Right lobe of liver (tissue), 6 donors: ENCODE measurements at regions not wholly inside any gene's neighbourhood (a gene's known extent, or its start where the extent isn't known, plus 50 kb on each side); places are given as distances from the start of the nearest gene placed in this dataset.

Experiments used
- ATAC-seq, 4 donors: fragments of 200-7000 bp; cut with Tn5 transposase; one replicate each; pipeline ENCODE4 v1.9.1; 2020; ENCODE audit warnings: mild to moderate bottlenecking in 4 of 4, moderate library complexity in 4 of 4
- DNase-seq, 3 donors: peaks; one replicate each; pipeline ENCODE4 v3.0.0-alpha.2; 2020
- H3K27ac ChIP-seq, 3 donors: fragments of 200-600 bp; one replicate each; pipeline ENCODE4 v1.8.0; 2022
- H3K27me3 ChIP-seq, 2 donors: fragments of 200-600 bp; one replicate each; pipeline ENCODE4 v1.8.0; 2022
- H3K36me3 ChIP-seq, 4 donors: fragments of 200-600 bp; sonication (generic) in 1 of 4; one replicate each; pipeline versions ENCODE4 v1.5.1 to v1.8.0; 2017 to 2022; ENCODE audit warnings: control low read depth in 1 of 4
- H3K4me1 ChIP-seq, 4 donors: fragments of 200-600 bp; sonication (generic) in 1 of 4; one replicate each; pipeline versions ENCODE4 v1.5.1 to v1.8.0; 2017 to 2022; ENCODE audit warnings: control low read depth in 1 of 4
- H3K4me3 ChIP-seq, 3 donors: fragments of 200-600 bp; one replicate each; pipeline ENCODE4 v1.8.0; 2022
- H3K9me3 ChIP-seq, 4 donors: fragments of 200-600 bp; sonication (generic) in 1 of 4; one replicate each; pipeline versions ENCODE4 v1.5.1 to v1.8.0; 2017 to 2022; ENCODE audit warnings: control low read depth in 1 of 4
- POLR2A ChIP-seq: fragments of 450-650 bp; IDR thresholded peaks from one replicate; pipeline ENCODE4 v1.6.1; 2017; ENCODE audit warnings: antibody characterized with exemption, mild to moderate bottlenecking
- WGBS: methylation state at CpG from one replicate; pipeline ENCODE4 v1.1.6; 2018; ENCODE audit warnings: low coverage, low lambda C conversion rate; ENCODE audit not compliant: insufficient coverage; ENCODE audit errors: missing lambda C conversion rate; 5-methylcytosine and 5-hydroxymethylcytosine counted together
- intact Hi-C, 2 donors: fragments of 100-400 bp; cut with DNase I; formaldehyde crosslinking; loops; one replicate each; pipeline versions ENCODE4 v1.11.2 to v1.14.1; 2022
- TF ChIP-seq, protein P1 (sequence below), 4 donors: fragments of 200-600 bp in 3 of 4; fragments of 450-650 bp in 1 of 4; IDR thresholded peaks; one replicate each; pipeline versions ENCODE4 v1.5.1 to v1.8.0; 2016 to 2022; ENCODE audit warnings: antibody characterized with exemption in 4 of 4, mild to moderate bottlenecking in 2 of 4
- donor health status: DM: no; HTN: yes; CAD: no.
- donor health status: DM: no; HTN: no; CAD: no.
- donor health status: DM: no; HTN: no; CAD: no.
- donor health status: DM: no; HTN: yes; CAD: no.
- donor health status: DM: no; HTN: yes; CAD: no.

- TF ChIP-seq POLR2A = no peak
- TF ChIP-seq, protein P1, sequence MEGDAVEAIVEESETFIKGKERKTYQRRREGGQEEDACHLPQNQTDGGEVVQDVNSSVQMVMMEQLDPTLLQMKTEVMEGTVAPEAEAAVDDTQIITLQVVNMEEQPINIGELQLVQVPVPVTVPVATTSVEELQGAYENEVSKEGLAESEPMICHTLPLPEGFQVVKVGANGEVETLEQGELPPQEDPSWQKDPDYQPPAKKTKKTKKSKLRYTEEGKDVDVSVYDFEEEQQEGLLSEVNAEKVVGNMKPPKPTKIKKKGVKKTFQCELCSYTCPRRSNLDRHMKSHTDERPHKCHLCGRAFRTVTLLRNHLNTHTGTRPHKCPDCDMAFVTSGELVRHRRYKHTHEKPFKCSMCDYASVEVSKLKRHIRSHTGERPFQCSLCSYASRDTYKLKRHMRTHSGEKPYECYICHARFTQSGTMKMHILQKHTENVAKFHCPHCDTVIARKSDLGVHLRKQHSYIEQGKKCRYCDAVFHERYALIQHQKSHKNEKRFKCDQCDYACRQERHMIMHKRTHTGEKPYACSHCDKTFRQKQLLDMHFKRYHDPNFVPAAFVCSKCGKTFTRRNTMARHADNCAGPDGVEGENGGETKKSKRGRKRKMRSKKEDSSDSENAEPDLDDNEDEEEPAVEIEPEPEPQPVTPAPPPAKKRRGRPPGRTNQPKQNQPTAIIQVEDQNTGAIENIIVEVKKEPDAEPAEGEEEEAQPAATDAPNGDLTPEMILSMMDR (IDR thresholded peaks at IDR 0.05) = no peak
- H3K27me3 ChIP-seq = no peaks in the 10 kb centered on the region
- DNase-seq (peak in 1 of 3 donors; percentile 27), ATAC-seq (no peak)
- 75% methylated on average over 2 of the region's 5 CpGs for WGBS
- intact Hi-C loops = no loop called here
- H3K27ac ChIP-seq = no peak overlapping the region
- no peaks in the 10 kb centered on the region for H3K36me3 ChIP-seq
- no peak overlapping the region for H3K4me3 ChIP-seq
- H3K9me3 ChIP-seq = no peaks in the 10 kb centered on the region
- H3K4me1 ChIP-seq = no peaks in the 10 kb centered on the region
Measured at GRCh38 chr14:96631030-96631429, 128.8 kb downstream of the PAPOLA start.

DNA sequence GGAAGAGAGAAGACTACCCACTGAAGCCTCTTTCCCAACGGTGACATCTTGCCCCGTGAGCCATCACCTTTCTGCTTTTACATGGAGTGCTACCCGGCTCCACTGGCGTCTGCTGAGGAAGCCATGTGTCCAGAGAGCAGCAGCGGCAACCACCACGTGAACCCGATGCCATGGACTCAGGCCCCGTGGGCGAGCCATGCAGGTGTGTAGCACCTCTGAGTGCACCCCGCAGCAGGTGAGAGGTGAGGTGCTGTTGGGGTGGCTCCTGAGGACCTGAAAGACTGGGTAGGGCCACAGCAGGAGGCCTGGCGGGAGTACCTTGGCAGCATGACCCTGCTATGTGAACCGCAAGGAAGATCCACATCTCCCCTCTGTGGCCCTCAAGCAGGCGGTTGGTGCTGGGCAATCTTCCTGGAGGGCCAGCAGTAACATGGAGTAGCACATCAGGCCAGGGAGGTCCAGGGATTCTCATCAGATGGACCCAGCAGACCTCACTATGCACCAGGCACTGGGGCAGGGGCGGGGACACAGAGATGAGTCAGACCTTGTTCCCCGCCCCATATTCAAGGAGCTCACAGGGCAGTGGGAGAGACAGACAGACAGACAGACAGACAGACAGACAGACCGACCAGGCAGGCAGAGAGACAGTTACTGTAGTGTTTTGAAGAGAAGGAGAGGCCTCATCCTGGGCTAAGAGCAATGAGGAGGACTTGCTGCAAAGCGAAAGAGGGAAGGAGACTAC, 129.6 kb downstream of the PAPOLA start:
- Histone ChIP-seq H3K9me3 (no peaks in the 10 kb centered on the region), H3K4me3 (no peak overlapping the region), H3K27me3 (no peaks in the 10 kb centered on the region), H3K27ac (no peak overlapping the region), H3K4me1 (no peaks in the 10 kb centered on the region), H3K36me3 (no peaks in the 10 kb centered on the region)
- ATAC-seq = no peak
- TF ChIP-seq, protein P1 (IDR thresholded peaks at IDR 0.05) = no peak
- no peak for TF ChIP-seq POLR2A
- peak in 1 of 3 donors; percentile 28 for DNase-seq
- 54% methylated on average over 8 of the region's 17 CpGs for whole genome bisulfite sequencing
- intact Hi-C loops = no loop called here

DNA sequence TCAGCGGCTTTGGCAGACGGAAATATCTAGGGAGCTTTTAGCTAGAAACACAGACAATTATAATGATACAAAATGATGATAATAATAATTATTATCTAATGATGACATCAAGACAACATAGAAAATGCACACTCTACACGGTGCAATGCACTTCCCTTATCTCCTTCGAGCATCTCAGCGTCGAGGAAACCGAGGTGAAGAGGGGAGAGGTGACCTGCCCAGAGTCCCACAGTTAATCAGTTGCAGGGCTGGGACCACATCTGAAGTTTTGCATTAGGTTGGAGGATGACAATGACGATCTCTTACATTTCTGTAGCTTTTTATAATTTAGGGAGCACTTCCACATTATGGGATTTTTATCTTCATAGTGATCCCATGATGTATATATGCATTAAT, 130.2 kb downstream of the PAPOLA start:
- H3K27me3 ChIP-seq = no peaks in the 10 kb centered on the region
- H3K9me3 ChIP-seq = no peaks in the 10 kb centered on the region
- ATAC-seq (no peak), DNase-seq (no peak)
- no peak overlapping the region for H3K4me3 ChIP-seq
- no peaks in the 10 kb centered on the region for H3K36me3 ChIP-seq
- H3K27ac ChIP-seq = no peak overlapping the region
- no peak for TF ChIP-seq POLR2A
- TF ChIP-seq, protein P1 (IDR thresholded peaks at IDR 0.05) = no peak
- no peaks in the 10 kb centered on the region for H3K4me1 ChIP-seq
- intact Hi-C loops = no loop called here
- 56% methylated on average over 8 of the region's 8 CpGs for WGBS

DNA sequence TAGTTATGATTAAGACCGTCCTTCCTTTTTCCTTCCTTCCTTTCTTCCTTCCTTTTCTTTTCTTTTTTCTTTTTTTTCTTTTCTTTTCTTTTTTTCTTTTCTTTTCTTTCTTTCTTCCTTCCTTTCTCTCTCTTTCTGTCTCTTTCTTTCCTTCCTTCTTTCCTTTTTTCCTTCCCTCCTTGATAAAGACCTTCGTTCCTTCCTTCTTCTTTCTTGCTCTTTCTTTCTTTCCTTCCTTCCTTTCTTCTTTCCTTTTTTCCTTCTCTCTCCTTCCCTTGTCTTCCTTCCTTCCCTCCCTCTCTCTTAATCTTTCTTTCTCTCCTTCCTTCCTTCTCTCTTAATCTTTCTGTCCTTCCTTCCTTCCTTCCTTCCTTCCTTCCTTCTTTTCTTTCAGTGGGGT, 130.9 kb downstream of the PAPOLA start:
- H3K27me3 ChIP-seq = no peaks in the 10 kb centered on the region
- TF ChIP-seq, protein P1 (IDR thresholded peaks at IDR 0.05) = no peak
- TF ChIP-seq POLR2A = no peak
- WGBS = 32% methylated on average over 2 of the region's 2 CpGs
- no peaks in the 10 kb centered on the region for H3K9me3 ChIP-seq
- no peak for ATAC-seq
- DNase-seq = no peak
- H3K4me1 ChIP-seq = no peaks in the 10 kb centered on the region
- H3K36me3 ChIP-seq = no peaks in the 10 kb centered on the region
- H3K4me3 ChIP-seq = no peak overlapping the region
- intact Hi-C loops = no loop called here
- no peak overlapping the region for H3K27ac ChIP-seq
